Fibroblast of upper back skin (primary cell): ENCODE measurements at regions not wholly inside any gene's neighbourhood (a gene's known extent, or its start where the extent isn't known, plus 50 kb on each side); places are given as distances from the start of the nearest gene placed in this dataset.

Experiments
- DNase-seq: peaks from one replicate; pipeline ENCODE4 v3.0.0-alpha.2; 2013

GRCh38 chr1:79604490-79605198 lies 598.1 kb upstream of the ADGRL4 start:
- DNase-seq, result no peak

- DNase-seq, result peak; percentile 86
Measured at GRCh38 chr1:79603843-79604242, 597.3 kb upstream of the ADGRL4 start.

GRCh38 chr1:79599257-79599656 lies 592.7 kb upstream of the ADGRL4 start:
- no peak for DNase-seq

- no peak for DNase-seq
Measured at GRCh38 chr1:79595931-79596330, 589.4 kb upstream of the ADGRL4 start.

GRCh38 chr1:79594121-79594698 lies 587.7 kb upstream of the ADGRL4 start:
- no peak for DNase-seq

GRCh38 chr1:79592707-79593106 lies 586.2 kb upstream of the ADGRL4 start:
- DNase-seq, result no peak

- no peak for DNase-seq
Measured at GRCh38 chr1:79588719-79589118, 582.2 kb upstream of the ADGRL4 start.

GRCh38 chr1:79587229-79587628 lies 580.7 kb upstream of the ADGRL4 start:
- DNase-seq, result peak; percentile 11

- no peak for DNase-seq
Measured at GRCh38 chr1:79585801-79586200, 579.3 kb upstream of the ADGRL4 start.

- DNase-seq, result no peak
Measured at GRCh38 chr1:79575424-79575823, 568.9 kb upstream of the ADGRL4 start.

- DNase-seq, result peak; percentile 53
Measured at GRCh38 chr1:79568411-79568810, 561.9 kb upstream of the ADGRL4 start.

GRCh38 chr1:79561521-79561978 lies 555.0 kb upstream of the ADGRL4 start:
- DNase-seq, result no peak

- no peak for DNase-seq
Measured at GRCh38 chr1:79556189-79556588, 549.7 kb upstream of the ADGRL4 start.

GRCh38 chr1:79554688-79555087 lies 548.2 kb upstream of the ADGRL4 start:
- peak; percentile 4 for DNase-seq

GRCh38 chr1:79551321-79551720 lies 544.8 kb upstream of the ADGRL4 start:
- DNase-seq, result peak; percentile 51

GRCh38 chr1:79550402-79550801 lies 543.9 kb upstream of the ADGRL4 start:
- no peak for DNase-seq

- no peak for DNase-seq
Measured at GRCh38 chr1:79549201-79549600, 542.7 kb upstream of the ADGRL4 start.

- no peak for DNase-seq
Measured at GRCh38 chr1:79547514-79547913, 541.0 kb upstream of the ADGRL4 start.

- DNase-seq, result no peak
Measured at GRCh38 chr1:79543394-79543793, 536.9 kb upstream of the ADGRL4 start.

- peak; percentile 25 for DNase-seq
Measured at GRCh38 chr1:79539001-79539400, 532.5 kb upstream of the ADGRL4 start.

- DNase-seq, result no peak
Measured at GRCh38 chr1:79532555-79532954, 526.0 kb upstream of the ADGRL4 start.

- no peak for DNase-seq
Measured at GRCh38 chr1:79531790-79532189, 525.3 kb upstream of the ADGRL4 start.

GRCh38 chr1:79530476-79530875 lies 523.9 kb upstream of the ADGRL4 start:
- no peak for DNase-seq

- no peak for DNase-seq
Measured at GRCh38 chr1:79530055-79530454, 523.5 kb upstream of the ADGRL4 start.

GRCh38 chr1:79524126-79524525 lies 517.6 kb upstream of the ADGRL4 start:
- no peak for DNase-seq
